Erythroblast (primary cell): ENCODE measurements at regions not wholly inside any gene's neighbourhood (a gene's known extent, or its start where the extent isn't known, plus 50 kb on each side); places are given as distances from the start of the nearest gene placed in this dataset.

Experiments used
- GATA1 ChIP-seq: IDR thresholded peaks from 2 replicates; pipeline ENCODE4 v1.6.1; 2011; ENCODE audit warnings: low read depth, mild to moderate bottlenecking, control low read depth, low read length, moderate library complexity
- POLR2A ChIP-seq: IDR thresholded peaks from 2 replicates; pipeline ENCODE4 v1.6.1; 2011; ENCODE audit warnings: mild to moderate bottlenecking, low read length

DNA sequence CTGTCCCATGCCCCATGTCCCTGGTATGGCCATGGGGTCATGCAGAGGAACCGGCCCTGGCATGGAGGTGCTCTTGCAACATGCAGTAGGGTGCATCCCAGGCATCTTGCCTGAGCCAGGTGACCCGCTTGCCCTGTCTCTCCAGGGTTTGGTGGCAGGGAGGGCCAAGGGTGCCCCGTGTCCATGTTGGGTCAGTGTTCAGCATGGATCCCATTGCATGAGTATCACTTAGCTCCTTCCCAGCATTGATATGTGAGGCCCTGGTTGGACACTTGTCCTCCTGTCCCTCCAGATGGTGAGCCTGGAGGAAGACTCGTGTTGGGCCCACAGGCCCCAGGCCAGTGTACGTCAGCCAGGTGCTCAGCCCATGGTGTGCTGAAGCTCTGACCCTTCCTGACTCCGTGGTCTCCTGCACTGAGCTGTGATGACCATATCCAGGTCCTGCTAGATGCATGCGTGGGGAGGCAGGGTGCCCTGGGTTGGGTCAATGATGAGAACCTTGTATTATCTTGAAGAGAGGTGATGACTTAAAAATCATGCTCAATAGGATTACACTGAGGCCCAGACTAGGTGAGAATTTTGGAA, 205.0 kb downstream of the UBE3A start:
- TF ChIP-seq POLR2A (no peak), GATA1 (no peak)
